ENCODE measurements at regions not wholly inside any gene's neighbourhood (a gene's known extent, or its start where the extent isn't known, plus 50 kb on each side); places are given as distances from the start of the nearest gene placed in this dataset.
"Not testable (repeated sequence)": the region's sequence is repeated elsewhere in the genome, so short reads cannot be mapped to it uniquely, and the experiment has no call there.

GRCh38 chr6:11486959-11487358 is 50.6 kb upstream of the TMEM170B start:
- DNase-seq (ENCODE audit: low read depth in 4 of 4, low spot score in 3 of 4): no peak

- no peak for DNase-seq (ENCODE audit: low read depth in 4 of 4, low spot score in 3 of 4)
Measured at GRCh38 chr6:11486486-11486885, 51.1 kb upstream of the TMEM170B start.

- DNase-seq (ENCODE audit: low read depth in 4 of 4, low spot score in 3 of 4): no peak
Measured at GRCh38 chr6:11486051-11486450, 51.5 kb upstream of the TMEM170B start.

- no peak for DNase-seq (ENCODE audit: low read depth in 4 of 4, low spot score in 3 of 4)
Measured at GRCh38 chr6:11485271-11485670, 52.3 kb upstream of the TMEM170B start.

GRCh38 chr6:11484441-11484840 is 53.1 kb upstream of the TMEM170B start:
- DNase-seq (ENCODE audit: low read depth in 4 of 4, low spot score in 3 of 4): no peak

GRCh38 chr6:11482616-11483015 is 54.9 kb upstream of the TMEM170B start:
- DNase-seq (ENCODE audit: low read depth in 4 of 4, low spot score in 3 of 4): no peak

GRCh38 chr6:11480541-11480940 is 57.0 kb upstream of the TMEM170B start:
- no peak for DNase-seq (ENCODE audit: low read depth in 4 of 4, low spot score in 3 of 4)

GRCh38 chr6:11479296-11479695 is 58.3 kb upstream of the TMEM170B start:
- no peak for DNase-seq (ENCODE audit: low read depth in 4 of 4, low spot score in 3 of 4)

- DNase-seq (ENCODE audit: low read depth in 4 of 4, low spot score in 3 of 4): no peak
Measured at GRCh38 chr6:11478586-11478985, 59.0 kb upstream of the TMEM170B start.

- DNase-seq (ENCODE audit: low read depth in 4 of 4, low spot score in 3 of 4): no peak
Measured at GRCh38 chr6:11475016-11475415, 62.5 kb upstream of the TMEM170B start.

GRCh38 chr6:11473008-11473740 is 64.4 kb upstream of the TMEM170B start:
- peak in 2 of 4 donors; percentile 18 to 33 for DNase-seq (ENCODE audit: low read depth in 4 of 4, low spot score in 3 of 4)

- no peak for DNase-seq (ENCODE audit: low read depth in 4 of 4, low spot score in 3 of 4)
Measured at GRCh38 chr6:11471261-11471660, 66.3 kb upstream of the TMEM170B start.

GRCh38 chr6:11469684-11470083 is 67.9 kb upstream of the TMEM170B start:
- DNase-seq (ENCODE audit: low read depth in 4 of 4, low spot score in 3 of 4): no peak

GRCh38 chr6:11468271-11468670 is 69.3 kb upstream of the TMEM170B start:
- DNase-seq (ENCODE audit: low read depth in 4 of 4, low spot score in 3 of 4): not testable (repeated sequence)

GRCh38 chr6:11467364-11467763 is 70.2 kb upstream of the TMEM170B start:
- no peak for DNase-seq (ENCODE audit: low read depth in 4 of 4, low spot score in 3 of 4)

GRCh38 chr6:11463398-11463780 is 74.2 kb upstream of the TMEM170B start:
- no peak for DNase-seq (ENCODE audit: low read depth in 4 of 4, low spot score in 3 of 4)

- no peak for DNase-seq (ENCODE audit: low read depth in 4 of 4, low spot score in 3 of 4)
Measured at GRCh38 chr6:11462742-11463397, 74.7 kb upstream of the TMEM170B start.

GRCh38 chr6:11460837-11461661 is 76.5 kb upstream of the TMEM170B start:
- DNase-seq (ENCODE audit: low read depth in 4 of 4, low spot score in 3 of 4): no peak

GRCh38 chr6:11460001-11460668 is 77.4 kb upstream of the TMEM170B start:
- DNase-seq (ENCODE audit: low read depth in 4 of 4, low spot score in 3 of 4): no peak

GRCh38 chr6:11459079-11459610 is 78.4 kb upstream of the TMEM170B start:
- DNase-seq (ENCODE audit: low read depth in 4 of 4, low spot score in 3 of 4): no peak

GRCh38 chr6:11458509-11458908 is 79.0 kb upstream of the TMEM170B start:
- DNase-seq (ENCODE audit: low read depth in 4 of 4, low spot score in 3 of 4): no peak

Measured in right renal pelvis (tissue), 4 donors.